PC-9 (cell line): ENCODE measurements at regions not wholly inside any gene's neighbourhood (a gene's known extent, or its start where the extent isn't known, plus 50 kb on each side); places are given as distances from the start of the nearest gene placed in this dataset.
A peak's percentile ranks its signal among the peaks of the same experiment; 100 is the strongest.

Experiments used
- BruUV-seq: library from RNA; stranded (reverse); fragments of 400-500 nt; replicated peaks from 2 replicates; lab custom pipeline; 2021; lab: Mats Ljungman, UMichigan
- CTCF ChIA-PET: fragments of 300-600 bp; sonication (Branson Sonifier 250); formaldehyde crosslinking; loops from one replicate; lab custom pipeline; 2022; ENCODE audit warnings: antibody characterized with exemption; lab: Charles Lee
- POLR2A ChIA-PET: fragments of 300-600 bp; sonication (Branson Sonifier 250); formaldehyde crosslinking; loops from one replicate; lab custom pipeline; 2022; ENCODE audit warnings: antibody characterized with exemption; ENCODE audit not compliant: unreplicated experiment; lab: Charles Lee
- DNase-seq, 2 experiments: peaks; one replicate each; pipeline versions ENCODE4 v3.0.0 to v3.0.0-alpha.2; 2015 to 2022; ENCODE audit warnings: mixed read lengths in 1 of 2
- H2AFZ ChIP-seq: fragments of 200-600 bp; sonication (generic); 2 replicates; pipeline ENCODE4 v1.8.1; 2017; ENCODE audit warnings: antibody characterized with exemption
- H3F3A ChIP-seq: fragments of 200-600 bp; sonication (generic); 2 replicates; pipeline ENCODE4 v1.8.1; 2017; ENCODE audit warnings: antibody characterized with exemption, mild to moderate bottlenecking, low read depth; ENCODE audit not compliant: insufficient read depth
- H3K27ac ChIP-seq: fragments of 200-600 bp; sonication (generic); 2 replicates; pipeline ENCODE4 v1.6.1; 2016; ENCODE audit warnings: mixed run types
- H3K27me3 ChIP-seq: fragments of 200-600 bp; sonication (generic); 2 replicates; pipeline ENCODE4 v1.6.1; 2016; ENCODE audit warnings: low read depth, mixed run types; ENCODE audit not compliant: insufficient read depth
- H3K36me3 ChIP-seq: fragments of 200-600 bp; sonication (generic); 2 replicates; pipeline ENCODE4 v1.6.1; 2016; ENCODE audit warnings: low read depth, mixed run types
- H3K4me1 ChIP-seq: fragments of 200-600 bp; sonication (generic); replicated peaks from 2 replicates; pipeline ENCODE4 v1.6.1; 2016; ENCODE audit warnings: mixed run types; ENCODE audit not compliant: insufficient read depth
- H3K4me2 ChIP-seq: fragments of 200-600 bp; sonication (generic); 2 replicates; pipeline ENCODE4 v1.6.1; 2017; ENCODE audit warnings: mixed run types
- H3K4me3 ChIP-seq: fragments of 200-600 bp; sonication (generic); 2 replicates; pipeline ENCODE4 v1.6.1; 2016; ENCODE audit warnings: mixed run types
- H3K79me2 ChIP-seq: fragments of 200-600 bp; sonication (generic); 2 replicates; pipeline ENCODE4 v1.6.1; 2017; ENCODE audit warnings: low read depth, mixed run types
- H3K9me2 ChIP-seq: fragments of 200-600 bp; sonication (generic); 2 replicates; pipeline ENCODE4 v1.8.1; 2017; ENCODE audit warnings: mild to moderate bottlenecking; ENCODE audit not compliant: insufficient read depth
- H3K9me3 ChIP-seq: fragments of 200-600 bp; sonication (generic); 2 replicates; pipeline ENCODE4 v1.8.1; 2016; ENCODE audit warnings: low read depth; ENCODE audit not compliant: insufficient read depth
- H4K20me1 ChIP-seq: fragments of 200-600 bp; sonication (generic); 2 replicates; pipeline ENCODE4 v1.8.1; 2017; ENCODE audit not compliant: insufficient read depth
- CTCF ChIP-seq: fragments of 200-600 bp; sonication (generic); conservative IDR thresholded peaks from 2 replicates; pipeline ENCODE4 v1.6.1; 2017; ENCODE audit warnings: mixed run types, antibody characterized with exemption, mild to moderate bottlenecking, moderate library complexity
- EZH2 ChIP-seq: fragments of 200-600 bp; sonication (generic); IDR thresholded peaks from 2 replicates; pipeline ENCODE4 v1.8.0; 2017; ENCODE audit warnings: antibody characterized with exemption, low read depth
- intact Hi-C: fragments of 100-400 bp; cut with micrococcal nuclease; formaldehyde crosslinking; loops from one replicate; pipeline ENCODE4 v1.10.0; 2022; ENCODE audit not compliant: unreplicated experiment

- TF ChIP-seq EZH2 (no peak), CTCF (no peak)
- no peak overlapping the region for H3K4me3 ChIP-seq
- ChIA-PET POLR2A (no interaction called here), CTCF (interaction anchor here (0.6 kb wide), 1 partner anchor 119 kb away, joined by 3 read pairs; no protein-coding TSS in a partner anchor)
- H2AFZ ChIP-seq, result no peak overlapping the region
- no peaks in the 10 kb centered on the region for H3K9me3 ChIP-seq
- H3F3A ChIP-seq, result no peaks in the 10 kb centered on the region
- H4K20me1 ChIP-seq, result no peaks in the 10 kb centered on the region
- no peak overlapping the region for H3K4me2 ChIP-seq
- DNase-seq, result no peak
- no peaks in the 10 kb centered on the region for H3K4me1 ChIP-seq
- intact Hi-C loops, result loop anchor here (1.0 kb wide), 1 partner anchor 100 kb away; no protein-coding TSS in a partner anchor
- H3K79me2 ChIP-seq, result no peaks in the 10 kb centered on the region
- H3K27me3 ChIP-seq, result no peaks in the 10 kb centered on the region
- no TSS peak for BruUV-seq
- no peaks in the 10 kb centered on the region for H3K9me2 ChIP-seq
- H3K27ac ChIP-seq, result no peak overlapping the region
- no peaks in the 10 kb centered on the region for H3K36me3 ChIP-seq
These were observed 166.8 kb upstream of the TGFBR2 start for GRCh38 chr3:30439451-30440053.

- H3K4me1 ChIP-seq, result no peaks in the 10 kb centered on the region
- no peak overlapping the region for H3K27ac ChIP-seq
- intact Hi-C loops, result loop anchor here (1.0 kb wide), 1 partner anchor 99 kb away; no protein-coding TSS in a partner anchor
- CTCF ChIA-PET, result no interaction called here
- H3K79me2 ChIP-seq, result no peaks in the 10 kb centered on the region
- TF ChIP-seq CTCF (no peak), EZH2 (no peak)
- no peaks in the 10 kb centered on the region for H3F3A ChIP-seq
- no peaks in the 10 kb centered on the region for H4K20me1 ChIP-seq
- no peaks in the 10 kb centered on the region for H3K9me3 ChIP-seq
- H3K27me3 ChIP-seq, result no peaks in the 10 kb centered on the region
- H3K4me3 ChIP-seq, result no peak overlapping the region
- POLR2A ChIA-PET, result no interaction called here
- peak in 1 of 2 experiments; percentile 54 for DNase-seq
- no TSS peak for BruUV-seq
- H2AFZ ChIP-seq, result no peak overlapping the region
- H3K36me3 ChIP-seq, result no peaks in the 10 kb centered on the region
- no peak overlapping the region for H3K4me2 ChIP-seq
- H3K9me2 ChIP-seq, result no peaks in the 10 kb centered on the region
These were observed 166.2 kb upstream of the TGFBR2 start for GRCh38 chr3:30440147-30440604.

- Histone ChIP-seq H3K27me3 (no peaks in the 10 kb centered on the region), H3K4me1 (no peaks in the 10 kb centered on the region), H3K36me3 (no peaks in the 10 kb centered on the region), H3F3A (no peaks in the 10 kb centered on the region), H3K27ac (no peak overlapping the region), H3K9me2 (no peaks in the 10 kb centered on the region), H3K4me2 (no peak overlapping the region), H3K79me2 (no peaks in the 10 kb centered on the region), H3K4me3 (no peak overlapping the region), H3K9me3 (no peaks in the 10 kb centered on the region), H2AFZ (no peak overlapping the region), H4K20me1 (no peaks in the 10 kb centered on the region)
- TF ChIP-seq EZH2 (no peak), CTCF (no peak)
- ChIA-PET CTCF (no interaction called here), POLR2A (no interaction called here)
- no peak for DNase-seq
- intact Hi-C loops, result loop anchor here (1.0 kb wide), 1 partner anchor 98 kb away; no protein-coding TSS in a partner anchor
- no TSS peak for BruUV-seq
These were observed 165.5 kb upstream of the TGFBR2 start for GRCh38 chr3:30440880-30441279.
